ENCODE measurements at regions not wholly inside any gene's neighbourhood (a gene's known extent, or its start where the extent isn't known, plus 50 kb on each side); places are given as distances from the start of the nearest gene placed in this dataset.

DNA sequence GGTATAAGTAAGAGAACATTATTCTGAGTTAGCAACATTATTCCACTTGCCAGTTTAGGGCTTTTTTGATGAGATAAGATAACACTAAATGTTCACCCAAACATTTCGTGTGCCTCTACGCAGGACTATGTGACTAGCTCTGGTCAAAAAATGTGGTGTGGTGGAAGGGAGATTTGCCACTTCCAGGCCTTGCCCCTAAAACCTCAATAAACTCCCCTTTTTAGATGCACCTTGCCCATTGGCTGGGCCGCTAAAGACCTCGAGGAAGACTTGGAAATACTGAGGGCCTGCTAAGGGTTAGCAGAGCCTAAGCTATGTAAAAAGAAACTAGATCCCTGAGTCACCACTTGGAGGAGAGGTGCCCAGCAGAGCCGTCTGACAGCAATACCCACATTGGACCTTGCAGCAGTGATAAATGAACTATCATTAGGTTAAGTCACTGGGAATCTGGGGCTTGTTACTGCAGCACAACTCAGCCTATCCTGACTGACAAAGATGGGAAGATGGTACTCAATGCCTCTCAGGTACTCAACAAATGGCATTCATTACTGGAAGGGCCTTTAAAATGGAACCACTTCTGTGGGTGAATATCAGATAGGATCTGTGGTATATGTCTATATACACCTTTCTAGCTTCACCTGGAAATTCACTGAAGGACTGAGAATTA, 331.5 kb upstream of the TLE3 start:
- Histone ChIP-seq H3K36me3 (ENCODE audit: insufficient read depth) (no peaks in the 10 kb centered on the region), H3K27ac (ENCODE audit: low read depth) (no peak overlapping the region), H3K4me1 (ENCODE audit: insufficient read depth) (no peaks in the 10 kb centered on the region), H3K4me3 (ENCODE audit: low read depth, low read length) (no peak overlapping the region)
- 88% methylated on average over 5 of the region's 5 CpGs for WGBS
- no peak for DNase-seq (ENCODE audit: extremely low spot score)

GRCh38 chr15:70428211-70428822, 330.6 kb upstream of the TLE3 start:
- WGBS: 93% methylated on average over 3 of the region's 3 CpGs
- Histone ChIP-seq H3K4me3 (ENCODE audit: low read depth, low read length) (no peak overlapping the region), H3K27ac (ENCODE audit: low read depth) (no peak overlapping the region), H3K4me1 (ENCODE audit: insufficient read depth) (no peaks in the 10 kb centered on the region), H3K36me3 (ENCODE audit: insufficient read depth) (no peaks in the 10 kb centered on the region)
- no peak for DNase-seq (ENCODE audit: extremely low spot score)

- Histone ChIP-seq H3K36me3 (ENCODE audit: insufficient read depth) (no peaks in the 10 kb centered on the region), H3K4me3 (ENCODE audit: low read depth, low read length) (no peak overlapping the region), H3K27ac (ENCODE audit: low read depth) (no peak overlapping the region), H3K4me1 (ENCODE audit: insufficient read depth) (no peaks in the 10 kb centered on the region)
- DNase-seq (ENCODE audit: extremely low spot score): no peak
- 73% methylated on average over 11 of the region's 11 CpGs for WGBS
These were observed 329.7 kb upstream of the TLE3 start for GRCh38 chr15:70427167-70428120.

DNA sequence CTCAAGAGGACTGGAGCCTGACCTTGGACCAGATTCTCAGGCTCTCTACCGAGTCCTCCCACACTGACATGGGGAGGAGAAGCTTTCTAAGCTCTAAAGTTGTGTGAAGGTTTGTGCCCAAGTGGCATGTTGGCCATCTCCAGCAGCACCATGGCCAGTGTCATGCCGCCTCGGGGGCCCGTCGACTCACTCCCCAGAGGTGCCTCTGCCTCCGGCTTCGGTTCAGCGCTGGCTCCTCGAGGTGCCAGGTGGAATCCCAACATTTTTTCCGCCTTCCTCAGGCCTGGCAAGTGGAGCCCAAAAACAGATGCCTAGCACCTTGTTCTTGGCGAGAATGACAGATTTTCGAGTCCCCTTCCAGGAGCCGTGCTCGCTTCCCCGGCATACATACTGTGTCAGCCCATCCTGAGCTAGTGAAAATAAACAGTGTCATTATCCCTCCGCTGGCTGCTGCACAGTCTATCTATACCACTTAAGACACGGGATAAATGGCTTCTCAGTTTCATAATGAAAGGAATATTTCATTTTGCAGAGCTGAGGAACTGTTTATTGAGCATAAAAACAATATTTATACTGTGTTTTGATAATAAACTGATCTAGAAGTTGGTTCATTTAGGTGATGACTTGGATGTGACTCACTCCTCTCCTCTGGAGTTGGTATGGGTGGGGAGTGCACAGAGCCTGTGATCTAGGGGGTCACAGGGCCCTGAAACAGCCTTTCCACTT, 328.5 kb upstream of the TLE3 start:
- DNase-seq (ENCODE audit: extremely low spot score): no peak
- Histone ChIP-seq H3K36me3 (ENCODE audit: insufficient read depth) (no peaks in the 10 kb centered on the region), H3K27ac (ENCODE audit: low read depth) (no peak overlapping the region), H3K4me1 (ENCODE audit: insufficient read depth) (no peaks in the 10 kb centered on the region), H3K4me3 (ENCODE audit: low read depth, low read length) (no peak overlapping the region)
- 65% methylated on average over 17 of the region's 17 CpGs for WGBS

GRCh38 chr15:70424937-70425411, 327.3 kb upstream of the TLE3 start:
- no peaks in the 10 kb centered on the region for H3K4me1 ChIP-seq (ENCODE audit: insufficient read depth)
- H3K4me3 ChIP-seq (ENCODE audit: low read depth, low read length): no peak overlapping the region
- no peak overlapping the region for H3K27ac ChIP-seq (ENCODE audit: low read depth)
- 59% methylated on average over 4 of the region's 4 CpGs for WGBS
- DNase-seq (ENCODE audit: extremely low spot score): no peak
- no peaks in the 10 kb centered on the region for H3K36me3 ChIP-seq (ENCODE audit: insufficient read depth)

- 71% methylated on average over 2 of the region's 2 CpGs for WGBS
- H3K4me3 ChIP-seq (ENCODE audit: low read depth, low read length): no peak overlapping the region
- H3K36me3 ChIP-seq (ENCODE audit: insufficient read depth): no peaks in the 10 kb centered on the region
- no peaks in the 10 kb centered on the region for H3K4me1 ChIP-seq (ENCODE audit: insufficient read depth)
- no peak for DNase-seq (ENCODE audit: extremely low spot score)
- no peak overlapping the region for H3K27ac ChIP-seq (ENCODE audit: low read depth)
These were observed 325.6 kb upstream of the TLE3 start for GRCh38 chr15:70423267-70423666.

GRCh38 chr15:70422342-70422741, 324.6 kb upstream of the TLE3 start:
- WGBS: 87% methylated on average over 4 of the region's 4 CpGs
- no peak overlapping the region for H3K27ac ChIP-seq (ENCODE audit: low read depth)
- DNase-seq (ENCODE audit: extremely low spot score): no peak
- no peaks in the 10 kb centered on the region for H3K36me3 ChIP-seq (ENCODE audit: insufficient read depth)
- no peaks in the 10 kb centered on the region for H3K4me1 ChIP-seq (ENCODE audit: insufficient read depth)
- H3K4me3 ChIP-seq (ENCODE audit: low read depth, low read length): no peak overlapping the region

DNA sequence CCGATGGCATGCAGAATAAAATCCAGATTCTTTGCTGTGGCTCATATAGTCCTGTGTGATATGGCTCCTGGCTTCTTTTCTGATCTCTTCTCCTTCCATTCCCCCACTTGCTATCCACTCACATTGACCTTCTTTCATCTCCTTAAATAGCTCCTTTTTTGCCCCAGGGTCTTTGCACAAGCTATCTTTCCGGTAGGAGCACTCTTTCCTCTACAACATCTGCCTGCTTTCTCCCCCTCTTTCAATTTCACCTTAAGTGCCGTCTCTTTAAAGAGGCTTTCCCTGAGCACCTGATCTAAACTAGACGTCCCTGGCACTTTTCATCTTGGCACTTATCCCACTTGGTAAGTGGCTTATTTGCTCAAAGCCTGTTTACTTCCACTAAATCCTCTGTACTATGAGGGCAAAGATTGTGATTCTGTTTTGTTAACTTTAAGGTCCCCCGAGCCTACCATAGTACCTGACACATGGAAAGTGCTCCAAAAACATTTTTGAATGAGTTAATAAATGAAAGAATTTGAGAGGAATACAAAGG, 323.3 kb upstream of the TLE3 start:
- Histone ChIP-seq H3K4me3 (ENCODE audit: low read depth, low read length) (no peak overlapping the region), H3K36me3 (ENCODE audit: insufficient read depth) (no peaks in the 10 kb centered on the region), H3K27ac (ENCODE audit: low read depth) (no peak overlapping the region), H3K4me1 (ENCODE audit: insufficient read depth) (no peaks in the 10 kb centered on the region)
- DNase-seq (ENCODE audit: extremely low spot score): no peak
- WGBS: 59% methylated on average over 5 of the region's 5 CpGs

- DNase-seq (ENCODE audit: extremely low spot score): no peak
- Histone ChIP-seq H3K4me3 (ENCODE audit: low read depth, low read length) (no peak overlapping the region), H3K36me3 (ENCODE audit: insufficient read depth) (no peaks in the 10 kb centered on the region), H3K27ac (ENCODE audit: low read depth) (no peak overlapping the region), H3K4me1 (ENCODE audit: insufficient read depth) (no peaks in the 10 kb centered on the region)
- WGBS: 61% methylated on average over 4 of the region's 4 CpGs
These were observed 322.6 kb upstream of the TLE3 start for GRCh38 chr15:70420086-70420947.

DNA sequence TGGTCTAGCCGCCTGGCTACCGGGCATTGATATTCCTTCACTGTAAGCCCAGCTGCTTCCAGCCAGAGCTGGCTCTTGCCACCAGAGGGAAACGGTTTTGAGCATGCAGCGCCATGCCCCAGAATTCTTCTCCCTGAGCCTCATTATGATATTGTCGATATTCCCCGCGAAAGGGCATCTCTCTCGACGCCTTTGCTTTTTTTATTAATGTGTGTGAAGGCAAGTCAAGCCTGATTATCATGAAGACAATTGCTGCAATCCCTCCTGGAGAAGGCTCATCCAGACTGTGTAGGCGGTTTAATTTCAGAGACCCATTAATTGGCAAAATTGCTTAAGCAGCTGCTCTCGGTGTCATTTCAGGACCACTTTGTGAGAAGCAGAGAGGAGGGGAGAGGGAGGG, 321.2 kb upstream of the TLE3 start:
- Histone ChIP-seq H3K27ac (ENCODE audit: low read depth) (no peak overlapping the region), H3K4me1 (ENCODE audit: insufficient read depth) (no peaks in the 10 kb centered on the region), H3K4me3 (ENCODE audit: low read depth, low read length) (no peak overlapping the region), H3K36me3 (ENCODE audit: insufficient read depth) (no peaks in the 10 kb centered on the region)
- WGBS: 81% methylated on average over 11 of the region's 11 CpGs
- DNase-seq (ENCODE audit: extremely low spot score): no peak

- no peaks in the 10 kb centered on the region for H3K4me1 ChIP-seq (ENCODE audit: insufficient read depth)
- H3K27ac ChIP-seq (ENCODE audit: low read depth): no peak overlapping the region
- no peaks in the 10 kb centered on the region for H3K36me3 ChIP-seq (ENCODE audit: insufficient read depth)
- WGBS: 85% methylated on average over 6 of the region's 6 CpGs
- no peak overlapping the region for H3K4me3 ChIP-seq (ENCODE audit: low read depth, low read length)
- no peak for DNase-seq (ENCODE audit: extremely low spot score)
These were observed 319.8 kb upstream of the TLE3 start for GRCh38 chr15:70417535-70417934.

GRCh38 chr15:70416829-70417228, 319.1 kb upstream of the TLE3 start:
- H3K4me3 ChIP-seq (ENCODE audit: low read depth, low read length): no peak overlapping the region
- H3K27ac ChIP-seq (ENCODE audit: low read depth): no peak overlapping the region
- 54% methylated on average over 2 of the region's 2 CpGs for WGBS
- H3K36me3 ChIP-seq (ENCODE audit: insufficient read depth): no peaks in the 10 kb centered on the region
- H3K4me1 ChIP-seq (ENCODE audit: insufficient read depth): no peaks in the 10 kb centered on the region
- no peak for DNase-seq (ENCODE audit: extremely low spot score)
